ENCODE measurements at regions not wholly inside any gene's neighbourhood (a gene's known extent, or its start where the extent isn't known, plus 50 kb on each side); places are given as distances from the start of the nearest gene placed in this dataset.

DNA sequence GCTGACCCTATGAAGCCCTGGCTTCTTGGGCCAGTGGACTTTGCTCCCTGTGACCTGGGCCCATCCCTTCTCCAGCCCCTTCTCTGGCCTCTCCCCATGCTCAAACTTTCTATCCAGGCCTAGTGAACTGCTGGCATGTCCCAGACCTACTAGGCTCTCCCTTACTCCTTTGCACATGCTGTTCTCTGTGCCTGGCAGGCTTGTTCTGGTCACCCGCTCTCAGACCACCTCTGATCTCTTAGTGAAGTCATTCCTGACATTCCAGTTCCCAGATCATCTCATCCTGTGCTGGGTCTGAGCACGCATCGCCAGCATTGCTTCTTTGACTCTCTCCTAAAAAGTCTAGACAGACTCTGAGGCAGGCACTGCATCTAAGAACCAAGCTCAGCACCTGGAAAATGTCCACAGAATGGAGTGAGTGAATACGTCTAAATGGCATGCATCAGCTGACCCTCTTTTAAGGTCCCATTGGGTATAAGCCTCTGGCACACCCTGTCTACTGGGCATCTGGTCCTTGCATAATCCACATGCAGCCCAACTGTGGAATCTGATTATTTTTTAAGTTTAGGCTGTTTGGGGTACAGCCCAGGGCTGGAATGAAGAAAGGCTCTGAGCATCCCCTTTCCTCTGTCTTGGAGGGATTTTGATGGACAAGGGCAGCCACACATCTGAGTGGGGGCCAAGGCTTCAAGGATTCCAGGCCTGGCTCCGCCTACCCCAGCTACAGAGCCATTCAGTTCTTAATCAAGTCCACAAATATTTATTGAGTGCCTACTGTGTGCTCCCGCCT lies 130.6 kb upstream of the HAAO start:
- TF ChIP-seq, protein P1, sequence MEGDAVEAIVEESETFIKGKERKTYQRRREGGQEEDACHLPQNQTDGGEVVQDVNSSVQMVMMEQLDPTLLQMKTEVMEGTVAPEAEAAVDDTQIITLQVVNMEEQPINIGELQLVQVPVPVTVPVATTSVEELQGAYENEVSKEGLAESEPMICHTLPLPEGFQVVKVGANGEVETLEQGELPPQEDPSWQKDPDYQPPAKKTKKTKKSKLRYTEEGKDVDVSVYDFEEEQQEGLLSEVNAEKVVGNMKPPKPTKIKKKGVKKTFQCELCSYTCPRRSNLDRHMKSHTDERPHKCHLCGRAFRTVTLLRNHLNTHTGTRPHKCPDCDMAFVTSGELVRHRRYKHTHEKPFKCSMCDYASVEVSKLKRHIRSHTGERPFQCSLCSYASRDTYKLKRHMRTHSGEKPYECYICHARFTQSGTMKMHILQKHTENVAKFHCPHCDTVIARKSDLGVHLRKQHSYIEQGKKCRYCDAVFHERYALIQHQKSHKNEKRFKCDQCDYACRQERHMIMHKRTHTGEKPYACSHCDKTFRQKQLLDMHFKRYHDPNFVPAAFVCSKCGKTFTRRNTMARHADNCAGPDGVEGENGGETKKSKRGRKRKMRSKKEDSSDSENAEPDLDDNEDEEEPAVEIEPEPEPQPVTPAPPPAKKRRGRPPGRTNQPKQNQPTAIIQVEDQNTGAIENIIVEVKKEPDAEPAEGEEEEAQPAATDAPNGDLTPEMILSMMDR (conservative IDR thresholded peaks at IDR 0.05; ENCODE audit: low read depth, low read length): no peak
- no peak for TF ChIP-seq EZH2 (IDR thresholded peaks at IDR 0.05; ENCODE audit: borderline replicate concordance, low read depth, low read length, poor library complexity, severe bottlenecking)
